GM12892 (cell line): ENCODE measurements at regions not wholly inside any gene's neighbourhood (a gene's known extent, or its start where the extent isn't known, plus 50 kb on each side); places are given as distances from the start of the nearest gene placed in this dataset.
"Not testable (repeated sequence)": the region's sequence is repeated elsewhere in the genome, so short reads cannot be mapped to it uniquely, and the experiment has no call there.

Experiments used
- POLR2A ChIP-seq: IDR thresholded peaks from 2 replicates; pipeline ENCODE4 v1.6.1; 2011; ENCODE audit warnings: low read depth, low read length, control low read depth
- POLR2AphosphoS5 ChIP-seq: IDR thresholded peaks from 2 replicates; pipeline ENCODE4 v1.6.1; 2011; ENCODE audit warnings: low read depth, low read length, control low read depth
- TAF1 ChIP-seq: IDR thresholded peaks from 2 replicates; pipeline ENCODE4 v1.6.1; 2011; ENCODE audit warnings: low read depth, mild to moderate bottlenecking, control low read depth, low read length, borderline replicate concordance

DNA sequence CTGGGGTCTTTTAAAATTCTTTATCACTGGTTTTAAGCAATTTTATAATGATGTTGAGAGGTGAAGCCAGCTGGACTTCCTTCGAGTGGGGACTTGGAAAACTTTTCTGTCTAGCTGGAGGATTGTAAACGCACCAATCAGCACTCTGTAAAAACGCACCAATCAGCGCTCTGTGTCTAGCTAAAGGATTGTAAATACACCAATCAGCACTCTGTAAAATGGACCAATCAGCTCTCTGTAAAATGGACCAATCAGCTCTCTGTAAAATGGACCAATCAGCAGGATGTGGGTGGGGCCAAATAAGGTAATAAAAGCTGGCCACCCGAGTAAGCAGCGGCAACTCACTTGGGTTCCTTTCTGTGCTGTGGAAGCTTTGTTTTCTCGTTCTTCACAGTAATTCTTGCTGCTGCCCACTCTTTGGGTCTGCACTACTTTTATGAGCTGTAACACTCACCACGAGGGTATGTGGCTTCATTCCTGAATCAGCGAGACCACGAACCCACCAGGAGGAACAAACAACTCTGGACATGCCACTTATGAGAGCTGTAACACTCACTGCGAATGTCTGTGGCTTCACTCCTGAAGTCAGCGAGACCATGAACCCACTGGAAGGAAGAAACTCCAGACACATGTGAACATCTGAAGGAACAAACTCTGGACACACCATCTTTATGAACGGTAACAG, 462.6 kb downstream of the GUCY1A2 start:
- TF ChIP-seq POLR2A, POLR2AphosphoS5, TAF1: not testable (repeated sequence)
